Umbilical cord (tissue), 1 donor: ENCODE measurements at regions not wholly inside any gene's neighbourhood (a gene's known extent, or its start where the extent isn't known, plus 50 kb on each side); places are given as distances from the start of the nearest gene placed in this dataset.
"Not testable (repeated sequence)": the region's sequence is repeated elsewhere in the genome, so short reads cannot be mapped to it uniquely, and the experiment has no call there.

Experiments
- DNase-seq: peaks from one replicate; pipeline ENCODE4 v3.0.0-alpha.2; 2015; ENCODE audit warnings: low spot score

GRCh38 chr6:130610303-130610702 is 216.9 kb upstream of the SMLR1 start:
- no peak for DNase-seq

GRCh38 chr6:130611366-130611765 is 215.8 kb upstream of the SMLR1 start:
- DNase-seq, result no peak

- DNase-seq, result no peak
These were observed 214.0 kb upstream of the SMLR1 start for GRCh38 chr6:130613176-130613575.

GRCh38 chr6:130615816-130616215 is 211.4 kb upstream of the SMLR1 start:
- no peak for DNase-seq

GRCh38 chr6:130617658-130618057 is 209.5 kb upstream of the SMLR1 start:
- no peak for DNase-seq

GRCh38 chr6:130618806-130619205 is 208.4 kb upstream of the SMLR1 start:
- peak; percentile 72 for DNase-seq

- DNase-seq, result peak; percentile 22
These were observed 206.8 kb upstream of the SMLR1 start for GRCh38 chr6:130620338-130620781.

GRCh38 chr6:130622142-130622541 is 205.1 kb upstream of the SMLR1 start:
- DNase-seq, result no peak

- no peak for DNase-seq
These were observed 203.2 kb upstream of the SMLR1 start for GRCh38 chr6:130624046-130624445.

- no peak for DNase-seq
These were observed 201.2 kb upstream of the SMLR1 start for GRCh38 chr6:130625825-130626527.

GRCh38 chr6:130628862-130629261 is 198.3 kb upstream of the SMLR1 start:
- DNase-seq, result no peak

- no peak for DNase-seq
These were observed 197.6 kb upstream of the SMLR1 start for GRCh38 chr6:130629640-130630039.

GRCh38 chr6:130632277-130632676 is 194.9 kb upstream of the SMLR1 start:
- DNase-seq, result no peak

- no peak for DNase-seq
These were observed 194.3 kb upstream of the SMLR1 start for GRCh38 chr6:130632897-130633296.

- DNase-seq, result no peak
These were observed 183.8 kb upstream of the SMLR1 start for GRCh38 chr6:130643361-130643760.

GRCh38 chr6:130644175-130644574 is 183.0 kb upstream of the SMLR1 start:
- no peak for DNase-seq

- DNase-seq, result not testable (repeated sequence)
These were observed 182.4 kb upstream of the SMLR1 start for GRCh38 chr6:130644769-130645168.

GRCh38 chr6:130647246-130647645 is 180.0 kb upstream of the SMLR1 start:
- no peak for DNase-seq

- no peak for DNase-seq
These were observed 171.6 kb upstream of the SMLR1 start for GRCh38 chr6:130655586-130655985.

- DNase-seq, result no peak
These were observed 166.1 kb upstream of the SMLR1 start for GRCh38 chr6:130661077-130661476.

- DNase-seq, result no peak
These were observed 160.4 kb upstream of the SMLR1 start for GRCh38 chr6:130666786-130667185.

GRCh38 chr6:130670142-130670541 is 157.1 kb upstream of the SMLR1 start:
- no peak for DNase-seq

GRCh38 chr6:130671119-130671518 is 156.1 kb upstream of the SMLR1 start:
- no peak for DNase-seq

GRCh38 chr6:130671577-130671976 is 155.6 kb upstream of the SMLR1 start:
- DNase-seq, result no peak
